Progenitor cell of endocrine pancreas (in vitro differentiated cells): ENCODE measurements at regions not wholly inside any gene's neighbourhood (a gene's known extent, or its start where the extent isn't known, plus 50 kb on each side); places are given as distances from the start of the nearest gene placed in this dataset.

Experiments
- DNase-seq: peaks from one replicate; pipeline ENCODE4 v3.0.0; 2021; ENCODE audit warnings: low spot score; ENCODE audit not compliant: unreplicated experiment
- H3K27ac Mint-ChIP-seq: 2 replicates; pipeline ENCODE4 v1.8.0; 2021; ENCODE audit warnings: mild to moderate bottlenecking, moderate library complexity, mixed read lengths
- H3K27me3 Mint-ChIP-seq: 2 replicates; pipeline ENCODE4 v1.8.0; 2021; ENCODE audit warnings: mixed read lengths
- H3K36me3 Mint-ChIP-seq: 2 replicates; pipeline ENCODE4 v1.8.0; 2022; ENCODE audit warnings: mixed read lengths; ENCODE audit not compliant: insufficient read depth
- H3K4me1 Mint-ChIP-seq: 2 replicates; pipeline ENCODE4 v1.8.0; 2021; ENCODE audit warnings: low read depth, mixed read lengths
- H3K4me3 Mint-ChIP-seq: 2 replicates; pipeline ENCODE4 v1.8.0; 2021; ENCODE audit warnings: low read depth, mild to moderate bottlenecking, moderate library complexity, mixed read lengths
- H3K9me3 Mint-ChIP-seq: 2 replicates; pipeline ENCODE4 v1.8.0; 2021; ENCODE audit warnings: low read depth, mixed read lengths
- CTCF ChIP-seq: fragments of 200-600 bp; sonication (generic); IDR thresholded peaks from one replicate; pipeline ENCODE4 v1.5.0; 2021; ENCODE audit warnings: antibody characterized with exemption, mild to moderate bottlenecking; ENCODE audit not compliant: unreplicated experiment

DNA sequence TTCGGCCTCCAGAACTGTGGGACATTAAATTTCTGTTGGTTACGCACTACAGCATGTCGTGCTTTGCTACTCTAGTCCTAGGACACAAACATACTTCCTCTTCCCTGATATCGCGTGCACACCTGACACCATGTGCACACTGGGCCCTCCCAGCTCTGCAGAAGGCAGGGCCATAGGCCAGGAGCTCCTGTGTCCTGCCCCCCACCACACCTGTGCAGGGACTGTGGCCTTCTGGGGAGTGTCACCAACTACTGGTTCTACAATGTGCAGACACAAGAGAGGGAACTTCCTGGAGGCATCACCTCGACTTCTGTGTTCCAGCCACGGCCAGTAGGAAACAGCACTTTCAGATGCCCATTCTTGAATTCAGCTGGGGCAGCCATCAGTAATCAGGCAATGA lies 646.4 kb upstream of the MGMT start:
- H3K4me1 Mint-ChIP-seq, result no peaks in the 10 kb centered on the region
- no peak for TF ChIP-seq CTCF
- H3K27me3 Mint-ChIP-seq, result peaks cover 38% of the 10 kb centered on the region
- DNase-seq, result no peak
- H3K27ac Mint-ChIP-seq, result no peak overlapping the region
- H3K4me3 Mint-ChIP-seq, result no peak overlapping the region
- no peaks in the 10 kb centered on the region for H3K9me3 Mint-ChIP-seq
- no peaks in the 10 kb centered on the region for H3K36me3 Mint-ChIP-seq

DNA sequence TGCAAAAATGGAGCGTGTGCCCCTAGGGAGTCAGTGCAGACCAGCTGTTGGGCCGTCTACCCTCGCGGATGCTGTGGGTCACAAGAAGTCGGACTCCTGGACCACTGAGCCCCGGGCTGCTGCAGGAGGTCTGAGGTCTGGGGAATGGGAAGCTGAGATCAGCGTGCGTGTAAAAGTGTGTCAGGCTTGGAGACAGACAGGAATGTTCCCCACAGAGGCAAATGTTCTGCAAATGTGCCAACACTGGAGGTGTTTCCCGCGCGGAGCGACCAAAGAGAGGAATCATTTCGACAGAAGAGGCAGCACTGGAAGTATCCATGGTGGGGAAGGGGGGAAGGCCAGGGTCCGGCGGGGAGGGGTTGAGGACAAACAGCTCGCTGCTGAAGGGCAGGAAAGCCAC lies 643.8 kb upstream of the MGMT start:
- Mint-ChIP-seq H3K9me3 (no peaks in the 10 kb centered on the region), H3K4me3 (no peak overlapping the region), H3K27me3 (peaks cover 40% of the 10 kb centered on the region), H3K4me1 (no peaks in the 10 kb centered on the region), H3K36me3 (no peaks in the 10 kb centered on the region), H3K27ac (no peak overlapping the region)
- TF ChIP-seq CTCF, result no peak
- DNase-seq, result no peak

- no peak overlapping the region for H3K4me3 Mint-ChIP-seq
- no peaks in the 10 kb centered on the region for H3K9me3 Mint-ChIP-seq
- H3K27ac Mint-ChIP-seq, result no peak overlapping the region
- H3K27me3 Mint-ChIP-seq, result peaks cover 34% of the 10 kb centered on the region
- no peak for DNase-seq
- H3K36me3 Mint-ChIP-seq, result no peaks in the 10 kb centered on the region
- H3K4me1 Mint-ChIP-seq, result no peaks in the 10 kb centered on the region
- no peak for TF ChIP-seq CTCF
Observed at GRCh38 chr10:128825626-128826025, 641.4 kb upstream of the MGMT start.

DNA sequence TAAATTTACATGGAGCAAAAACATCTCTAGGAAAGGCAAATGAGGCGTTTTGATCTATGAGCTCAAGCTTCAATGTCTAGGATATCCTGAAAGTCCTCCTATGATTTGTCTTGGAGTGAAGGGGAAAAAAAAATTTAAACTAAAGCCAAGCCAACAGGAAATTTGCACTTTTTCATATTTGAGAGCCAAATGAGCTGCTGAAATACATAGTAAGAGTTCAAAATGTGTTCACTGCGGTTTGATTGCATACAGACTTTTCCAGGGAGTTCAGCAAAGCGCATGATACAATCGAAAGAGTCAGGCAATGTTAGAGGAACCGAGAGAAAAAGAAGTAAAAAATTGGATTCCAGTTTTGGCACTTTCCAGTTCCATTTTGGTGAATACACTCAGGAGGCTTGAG lies 633.4 kb upstream of the MGMT start:
- DNase-seq, result no peak
- no peaks in the 10 kb centered on the region for H3K4me1 Mint-ChIP-seq
- TF ChIP-seq CTCF, result no peak
- peaks cover 12% of the 10 kb centered on the region for H3K27me3 Mint-ChIP-seq
- no peaks in the 10 kb centered on the region for H3K9me3 Mint-ChIP-seq
- no peaks in the 10 kb centered on the region for H3K36me3 Mint-ChIP-seq
- H3K27ac Mint-ChIP-seq, result no peak overlapping the region
- no peak overlapping the region for H3K4me3 Mint-ChIP-seq

GRCh38 chr10:128835361-128835760 lies 631.7 kb upstream of the MGMT start:
- no peaks in the 10 kb centered on the region for H3K9me3 Mint-ChIP-seq
- no peak overlapping the region for H3K4me3 Mint-ChIP-seq
- DNase-seq, result no peak
- no peaks in the 10 kb centered on the region for H3K4me1 Mint-ChIP-seq
- H3K27ac Mint-ChIP-seq, result no peak overlapping the region
- H3K27me3 Mint-ChIP-seq, result peaks cover 12% of the 10 kb centered on the region
- no peaks in the 10 kb centered on the region for H3K36me3 Mint-ChIP-seq
- TF ChIP-seq CTCF, result no peak
